HG03097 (cell line): ENCODE measurements at regions not wholly inside any gene's neighbourhood (a gene's known extent, or its start where the extent isn't known, plus 50 kb on each side); places are given as distances from the start of the nearest gene placed in this dataset.
"Not testable (repeated sequence)": the region's sequence is repeated elsewhere in the genome, so short reads cannot be mapped to it uniquely, and the experiment has no call there.

Source experiments
- ATAC-seq: cut with Tn5 transposase; IDR thresholded peaks from one replicate; pipeline ENCODE4 v1.9.1; 2021; ENCODE audit not compliant: unreplicated experiment, low FRiP score

- ATAC-seq = no peak
Measured at GRCh38 chr2:183521911-183522310, 397.7 kb downstream of the NUP35 start.

- ATAC-seq = no peak
Measured at GRCh38 chr2:183522489-183523266, 398.4 kb downstream of the NUP35 start.

- ATAC-seq = no peak
Measured at GRCh38 chr2:183530333-183530901, 406.2 kb downstream of the NUP35 start.

GRCh38 chr2:183532514-183532913, 408.3 kb downstream of the NUP35 start:
- no peak for ATAC-seq

GRCh38 chr2:183533021-183533420, 408.8 kb downstream of the NUP35 start:
- no peak for ATAC-seq

- ATAC-seq = no peak
Measured at GRCh38 chr2:183536290-183536689, 412.0 kb downstream of the NUP35 start.

- no peak for ATAC-seq
Measured at GRCh38 chr2:183536714-183537113, 412.5 kb downstream of the NUP35 start.

GRCh38 chr2:183541766-183542165, 417.5 kb downstream of the NUP35 start:
- ATAC-seq = no peak

GRCh38 chr2:183542606-183543005, 418.4 kb downstream of the NUP35 start:
- ATAC-seq = no peak

GRCh38 chr2:183543222-183543621, 419.0 kb downstream of the NUP35 start:
- no peak for ATAC-seq

- no peak for ATAC-seq
Measured at GRCh38 chr2:183543731-183544130, 419.5 kb downstream of the NUP35 start.

GRCh38 chr2:183546560-183547350, 422.5 kb downstream of the NUP35 start:
- ATAC-seq = not testable (repeated sequence)

GRCh38 chr2:183552716-183553115, 428.5 kb downstream of the NUP35 start:
- no peak for ATAC-seq

GRCh38 chr2:183564726-183565125, 440.5 kb downstream of the NUP35 start:
- ATAC-seq = no peak

GRCh38 chr2:183575481-183575880, 451.2 kb downstream of the NUP35 start:
- no peak for ATAC-seq

GRCh38 chr2:183579686-183580085, 455.4 kb downstream of the NUP35 start:
- ATAC-seq = no peak

GRCh38 chr2:183592271-183592670, 468.0 kb downstream of the NUP35 start:
- no peak for ATAC-seq

GRCh38 chr2:183594150-183594549, 469.9 kb downstream of the NUP35 start:
- ATAC-seq = no peak

- no peak for ATAC-seq
Measured at GRCh38 chr2:183597841-183598240, 473.6 kb downstream of the NUP35 start.

GRCh38 chr2:183604065-183604464, 479.8 kb downstream of the NUP35 start:
- no peak for ATAC-seq

- ATAC-seq = no peak
Measured at GRCh38 chr2:183605440-183605839, 481.2 kb downstream of the NUP35 start.
